GM19463 (cell line): ENCODE measurements at regions not wholly inside any gene's neighbourhood (a gene's known extent, or its start where the extent isn't known, plus 50 kb on each side); places are given as distances from the start of the nearest gene placed in this dataset.
A peak's percentile ranks its signal among the peaks of the same experiment; 100 is the strongest.

Experiments
- ATAC-seq: cut with Tn5 transposase; IDR thresholded peaks from one replicate; pipeline ENCODE4 v1.9.1; 2021; ENCODE audit warnings: mild to moderate bottlenecking, moderate library complexity; ENCODE audit not compliant: unreplicated experiment

DNA sequence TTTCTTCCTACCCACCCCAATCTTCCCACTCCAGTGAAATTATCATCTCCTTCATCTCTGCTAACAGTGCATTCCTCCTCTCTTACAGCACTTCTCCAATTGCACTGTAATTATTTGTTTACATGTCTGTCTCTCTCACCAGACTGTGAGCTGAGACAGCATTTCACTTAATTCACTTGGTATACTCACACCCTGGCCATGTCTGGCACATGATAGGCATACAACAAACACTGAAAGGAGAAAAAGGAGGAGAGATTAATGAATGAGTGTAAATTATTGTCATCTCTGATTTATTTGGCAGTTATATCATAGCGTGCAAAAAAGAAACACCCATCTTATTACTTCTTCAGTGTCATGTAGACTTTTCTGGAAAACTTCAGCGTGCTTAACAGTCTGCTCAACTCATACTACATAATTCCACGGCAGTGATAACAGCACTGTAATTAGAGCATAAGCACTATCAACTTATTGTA is 452.3 kb downstream of the ADAMTS20 start:
- no peak for ATAC-seq

GRCh38 chr12:43098766-43099550 is 453.0 kb downstream of the ADAMTS20 start:
- ATAC-seq: no peak

DNA sequence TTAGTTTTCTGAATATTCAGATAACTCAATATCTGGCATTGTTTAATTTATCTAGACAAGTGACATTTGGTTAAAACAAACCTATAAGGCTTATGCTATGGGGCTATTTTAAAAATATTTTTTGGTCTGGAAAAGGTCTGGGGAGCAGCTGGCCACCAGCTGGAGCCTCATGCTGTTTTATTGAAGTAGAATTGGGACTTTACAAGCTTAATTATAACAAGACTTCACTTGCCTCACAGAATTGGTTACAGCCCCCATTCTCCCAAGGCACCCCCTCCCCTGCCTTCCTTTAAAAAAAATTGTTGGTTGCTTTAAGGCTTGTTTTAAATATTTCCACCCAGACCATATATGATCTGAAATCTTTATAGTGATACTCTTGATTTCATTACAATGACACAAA is 453.9 kb downstream of the ADAMTS20 start:
- no peak for ATAC-seq

DNA sequence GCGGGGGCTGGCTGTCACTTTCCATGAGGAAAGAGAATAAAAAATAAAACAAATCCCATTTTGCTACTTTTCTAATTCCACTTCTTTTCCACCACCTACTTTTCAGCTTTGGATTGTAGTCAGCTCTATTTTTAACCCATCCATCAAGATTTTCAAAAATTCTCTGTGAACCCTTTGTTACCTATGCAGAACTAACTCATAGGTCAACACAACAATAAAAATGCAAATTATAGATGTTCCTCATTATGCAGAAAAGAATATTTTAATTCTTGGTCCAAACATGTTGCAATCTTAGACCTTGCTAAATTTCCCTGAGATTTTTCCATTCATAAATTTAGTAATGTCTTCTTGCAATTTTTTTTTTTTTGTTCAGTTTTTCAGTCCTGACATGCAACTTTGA is 454.5 kb downstream of the ADAMTS20 start:
- ATAC-seq: no peak

DNA sequence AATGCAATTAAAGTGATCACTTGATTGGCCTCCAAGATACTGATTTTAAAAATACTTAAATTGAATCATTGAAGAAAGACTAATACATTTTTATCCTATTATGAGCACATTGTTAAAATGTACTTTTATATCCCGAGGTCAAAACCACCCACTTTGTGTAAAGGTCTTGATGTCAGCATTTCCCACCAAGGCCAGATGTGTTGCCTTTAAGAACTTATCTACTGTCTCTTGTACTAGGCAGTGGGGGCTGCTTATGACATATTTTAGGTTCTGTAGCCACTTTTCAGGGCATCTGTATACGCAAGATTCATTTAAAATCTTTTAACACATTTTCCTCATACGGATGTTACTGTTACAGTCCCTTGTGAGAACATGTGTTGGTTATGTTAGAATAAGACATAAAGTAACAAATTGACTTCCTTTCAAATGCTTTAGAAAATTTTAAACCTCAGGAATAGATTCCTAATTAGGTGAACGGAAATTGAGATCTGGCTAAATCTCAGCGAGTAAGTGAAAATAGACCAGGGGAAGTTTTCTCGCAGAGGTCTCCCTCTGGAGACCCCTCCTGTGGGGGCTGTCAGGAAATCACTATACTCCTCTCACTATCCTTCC is 456.2 kb downstream of the ADAMTS20 start:
- no peak for ATAC-seq

GRCh38 chr12:43094886-43095575 is 457.0 kb downstream of the ADAMTS20 start:
- ATAC-seq: no peak

DNA sequence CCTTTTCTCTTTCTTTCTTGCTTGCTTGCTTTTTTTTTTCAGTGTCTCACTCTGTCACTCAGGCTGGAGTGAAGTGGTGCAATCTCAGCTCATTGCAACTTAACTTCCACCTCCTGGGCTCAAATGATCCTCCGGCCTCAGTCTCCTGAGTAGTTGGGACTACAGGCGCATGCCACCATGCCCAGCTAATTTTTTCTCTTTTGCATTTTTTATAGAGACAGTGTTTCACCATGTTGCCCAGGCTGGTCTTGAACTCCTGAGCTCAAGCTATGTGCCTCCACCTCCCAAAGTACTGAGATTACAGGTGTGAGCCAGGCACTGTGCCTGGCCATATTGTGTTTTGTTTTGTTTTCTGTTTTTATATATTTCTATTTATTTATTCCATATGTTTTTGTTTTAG is 461.0 kb downstream of the ADAMTS20 start:
- no peak for ATAC-seq

DNA sequence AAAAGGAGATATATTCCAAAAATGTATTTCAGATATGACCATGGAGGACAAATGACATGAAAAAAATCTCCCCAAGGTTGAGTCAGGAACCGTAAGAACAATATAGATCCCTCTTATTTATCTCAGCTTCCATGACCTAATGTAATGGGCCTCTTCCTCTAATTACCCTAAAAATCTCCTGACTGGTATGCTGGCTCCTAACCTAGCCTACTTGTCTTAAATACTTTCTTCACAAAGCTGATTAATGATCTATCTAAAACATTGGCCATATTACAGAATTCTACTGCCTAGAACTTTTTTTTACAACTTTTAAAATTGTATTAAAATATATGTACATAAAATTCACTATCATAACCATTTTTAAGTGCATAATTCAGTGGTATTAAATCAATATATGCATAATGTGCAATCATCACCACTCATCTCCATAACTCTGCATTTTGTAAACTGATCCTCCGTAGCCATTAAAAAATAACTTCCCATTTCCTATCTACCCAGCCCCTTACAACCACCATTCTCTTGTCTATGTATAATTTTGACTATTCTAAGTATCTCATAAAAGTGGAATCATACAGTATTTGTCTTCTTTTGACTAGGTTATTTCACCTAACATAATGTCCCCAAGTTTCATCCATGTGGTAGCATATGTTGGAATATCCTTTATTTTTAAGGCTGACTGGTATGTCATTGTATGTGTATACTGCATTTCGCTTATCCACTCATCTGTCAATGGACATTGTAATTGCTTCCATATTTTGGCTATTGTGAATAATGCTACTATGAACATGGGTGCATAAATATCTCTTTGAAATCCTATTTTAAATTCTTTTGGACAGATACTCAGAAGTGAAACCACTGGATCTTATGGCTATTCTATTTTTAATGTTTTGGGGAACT is 464.6 kb downstream of the ADAMTS20 start:
- ATAC-seq: no peak

DNA sequence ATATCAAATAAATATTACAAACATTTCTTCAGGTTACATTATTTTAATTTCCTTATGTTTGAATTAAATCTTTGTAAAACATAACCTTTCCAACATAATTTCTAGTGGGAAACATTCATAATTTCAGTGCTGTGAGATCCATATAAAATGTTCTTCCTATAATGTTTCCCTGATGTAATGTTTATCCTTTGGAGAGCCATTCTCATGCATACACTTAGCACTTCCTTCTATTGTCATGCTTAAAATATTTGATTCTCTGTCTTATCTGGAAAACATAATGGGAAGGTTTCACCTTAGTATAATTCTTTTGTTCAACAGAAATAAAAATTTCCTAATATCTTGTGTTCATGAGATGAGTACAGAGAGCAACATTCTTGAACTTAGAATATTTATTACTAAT is 472.5 kb downstream of the ADAMTS20 start:
- ATAC-seq: no peak

GRCh38 chr12:43078976-43079375 is 473.0 kb downstream of the ADAMTS20 start:
- ATAC-seq: no peak

DNA sequence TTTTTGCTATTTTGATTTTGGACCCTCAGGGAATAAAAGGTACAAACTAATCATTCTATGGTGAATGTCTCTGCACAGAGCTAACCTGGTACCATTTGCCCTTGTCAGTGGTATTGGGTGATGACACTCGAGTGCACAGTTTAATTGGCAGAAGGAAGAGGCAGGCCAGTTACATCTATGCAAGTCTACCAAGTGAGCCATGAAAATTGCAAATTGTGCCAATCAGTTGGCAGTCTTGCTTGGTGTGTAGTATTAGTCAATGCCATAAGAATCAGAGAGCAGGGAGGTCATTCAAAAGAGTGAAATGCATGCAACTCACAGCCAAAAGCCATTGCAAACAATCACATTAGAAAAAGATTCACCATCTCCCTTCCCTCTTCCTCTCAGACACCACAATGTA is 479.6 kb downstream of the ADAMTS20 start:
- no peak for ATAC-seq

DNA sequence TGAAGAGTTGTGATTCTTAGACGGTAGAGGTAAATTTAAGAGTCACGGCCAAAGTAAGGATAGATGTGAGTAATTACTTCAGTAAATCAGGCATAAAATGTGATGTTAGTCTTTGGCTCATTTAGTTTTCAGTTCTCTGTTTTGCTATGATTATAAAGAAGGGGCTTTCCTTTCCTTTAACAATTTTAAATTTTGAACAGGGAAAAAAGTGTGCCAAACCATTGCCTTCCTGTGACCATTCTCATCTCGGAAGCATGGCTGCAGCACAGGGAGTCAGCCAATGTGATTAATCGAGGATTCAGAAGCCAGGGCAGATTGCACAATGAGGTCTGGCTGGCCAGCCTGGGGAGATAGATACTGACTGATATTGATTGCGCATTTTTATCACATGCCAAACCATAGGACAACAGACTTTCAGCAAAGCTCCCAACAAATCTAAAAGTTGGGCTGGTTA is 480.2 kb upstream of the PRICKLE1 start:
- peak; percentile 50 for ATAC-seq

DNA sequence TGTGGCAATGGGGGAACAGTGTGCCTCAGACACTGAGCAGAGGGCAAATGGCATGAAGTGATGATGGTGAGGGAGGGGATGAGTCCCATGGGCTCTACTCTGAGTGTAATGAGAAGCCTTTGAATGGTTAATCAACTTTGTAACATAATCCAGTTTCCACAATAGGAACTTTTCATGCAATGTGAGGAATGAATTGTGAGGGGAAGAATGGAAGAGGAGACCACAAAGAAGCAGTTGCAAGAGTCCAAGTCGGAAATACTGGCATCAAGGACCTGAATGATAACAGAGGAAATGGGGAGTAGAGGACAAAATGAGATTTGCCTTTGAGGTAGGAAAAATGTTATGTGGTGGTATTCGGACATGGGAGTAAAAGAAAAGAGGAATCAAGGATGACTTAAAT is 476.9 kb upstream of the PRICKLE1 start:
- ATAC-seq: no peak

DNA sequence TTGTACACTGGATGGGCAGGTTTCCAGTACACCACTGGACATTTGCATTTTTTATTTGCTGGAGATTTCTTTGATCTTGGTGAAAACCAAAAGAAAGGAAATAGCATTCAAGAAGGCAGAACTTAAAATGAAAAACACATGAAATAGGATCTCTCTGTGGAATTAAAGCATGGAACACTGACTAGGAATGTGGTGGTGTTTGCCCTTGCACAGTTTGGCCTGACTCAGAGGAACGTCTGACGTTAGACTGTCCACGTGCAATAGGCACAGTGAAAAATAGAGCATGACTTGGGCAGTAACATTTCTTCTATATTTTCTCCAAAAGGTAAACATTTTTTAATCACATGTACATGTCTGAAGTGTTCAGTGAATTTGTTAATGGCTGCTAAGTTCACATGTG is 474.1 kb upstream of the PRICKLE1 start:
- no peak for ATAC-seq

DNA sequence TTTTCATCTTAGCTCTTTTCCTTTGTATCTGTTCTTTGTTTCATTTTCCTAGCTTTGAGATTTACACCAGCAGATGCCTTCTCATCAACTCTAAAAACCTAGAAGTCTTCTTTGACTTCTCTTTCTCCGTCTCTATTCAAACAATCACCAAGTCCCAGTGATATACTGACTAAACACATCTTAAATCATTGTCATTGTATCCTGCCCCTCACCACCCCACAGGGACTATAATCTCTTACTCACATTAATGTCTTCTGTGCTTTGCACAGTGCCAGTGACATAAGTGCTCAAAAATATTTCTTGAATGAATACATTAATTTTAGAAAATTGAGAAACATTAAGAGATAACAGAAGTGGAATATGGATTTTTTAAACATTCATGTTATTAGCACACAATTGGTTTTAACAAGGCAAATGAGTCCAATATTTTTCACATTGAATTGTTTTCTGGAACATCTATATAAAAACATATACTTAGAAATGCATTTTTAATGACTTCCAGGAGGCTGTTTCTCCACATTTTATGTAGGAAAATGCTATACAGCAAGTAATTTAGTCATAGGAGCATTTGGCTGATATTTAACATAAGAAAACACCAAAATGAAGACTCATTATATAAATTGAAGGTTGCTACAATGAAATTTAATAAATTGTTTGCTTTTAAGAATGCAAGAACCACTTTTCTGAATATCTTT is 472.8 kb upstream of the PRICKLE1 start:
- ATAC-seq: no peak

DNA sequence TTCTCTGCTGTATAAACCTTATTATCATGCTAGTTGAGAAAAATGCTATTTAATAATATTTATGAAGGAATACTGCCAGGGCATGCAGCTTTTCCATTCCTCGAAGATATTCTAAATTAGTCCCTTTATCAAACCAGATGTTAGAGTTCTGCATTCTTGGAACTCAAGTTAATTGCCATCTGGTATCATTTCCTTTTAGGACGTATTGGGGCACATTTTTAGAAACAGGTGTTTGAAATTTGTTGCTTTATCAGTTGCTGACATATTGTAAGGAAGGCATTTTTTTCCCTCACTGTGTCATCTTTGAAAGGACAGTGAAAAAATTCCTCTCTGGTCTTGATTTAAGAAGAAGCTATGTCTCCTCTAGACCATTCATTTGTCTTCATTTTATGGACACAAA is 471.2 kb upstream of the PRICKLE1 start:
- ATAC-seq: no peak

DNA sequence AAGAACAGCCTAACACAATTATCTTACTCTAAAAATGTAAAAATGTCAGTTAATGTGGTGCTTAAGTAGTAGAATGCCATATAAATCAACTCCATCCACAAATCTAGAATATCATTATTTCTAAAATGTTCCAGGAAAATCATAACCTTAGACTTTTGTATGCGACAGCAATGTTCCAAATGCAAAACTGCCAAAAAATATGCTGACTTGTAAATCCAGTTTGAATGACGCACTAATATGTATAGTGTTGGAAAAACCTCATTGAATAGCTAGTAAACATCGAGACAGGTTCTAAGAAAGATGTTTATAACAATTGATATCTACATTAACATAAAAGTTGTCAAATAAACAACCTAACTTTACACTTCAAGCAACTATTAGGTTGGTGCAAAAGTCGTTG is 469.1 kb upstream of the PRICKLE1 start:
- ATAC-seq: no peak

- no peak for ATAC-seq
These were observed 468.0 kb upstream of the PRICKLE1 start for GRCh38 chr12:43057566-43057965.

DNA sequence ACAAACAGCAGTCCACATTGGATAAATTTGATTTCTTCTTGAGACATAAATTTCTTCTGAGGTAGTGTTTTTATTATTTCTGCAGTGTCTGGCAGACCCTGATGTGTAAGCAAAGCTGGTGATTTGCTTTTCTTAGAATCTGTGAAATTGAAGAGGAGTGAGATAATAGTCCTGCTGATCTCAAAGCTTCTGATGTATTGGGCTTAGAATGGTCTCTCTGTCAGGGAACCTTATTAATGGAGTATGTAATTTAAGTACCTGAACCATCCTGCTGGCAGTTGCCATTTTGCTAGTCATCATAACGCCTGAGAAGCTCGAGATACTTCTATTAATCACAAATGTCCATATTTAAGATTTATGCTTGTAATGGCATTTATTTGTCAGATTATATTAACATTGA is 464.5 kb upstream of the PRICKLE1 start:
- ATAC-seq: no peak

- ATAC-seq: no peak
These were observed 462.9 kb upstream of the PRICKLE1 start for GRCh38 chr12:43052441-43052840.
